ENCODE measurements at regions not wholly inside any gene's neighbourhood (a gene's known extent, or its start where the extent isn't known, plus 50 kb on each side); places are given as distances from the start of the nearest gene placed in this dataset.

DNA sequence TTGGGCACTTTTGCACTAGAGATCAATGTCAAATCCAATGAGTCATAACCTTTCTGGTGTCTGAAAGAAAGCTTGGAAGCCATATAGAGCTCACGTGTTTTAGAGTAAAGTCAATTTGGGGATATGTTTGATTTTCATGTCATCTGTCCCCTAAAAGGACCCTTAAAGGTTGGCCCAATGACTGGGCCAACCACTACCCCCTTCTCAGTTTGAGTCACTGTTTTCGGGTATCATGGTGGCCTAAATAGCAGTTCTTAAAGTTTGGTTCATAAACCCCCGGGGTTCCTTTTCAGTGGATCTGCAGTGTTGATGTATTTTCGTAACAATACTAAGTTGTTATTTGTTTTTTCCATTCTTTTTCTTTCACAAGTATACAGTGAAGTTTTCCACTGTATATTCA is 327.6 kb downstream of the PRL start:
- BruUV-seq (replicated peaks), result no TSS peak
- Histone ChIP-seq H3K27me3 (ENCODE audit: control insufficient read depth, insufficient read depth, low read length) (no peaks in the 10 kb centered on the region), H2BK15ac (ENCODE audit: low read depth, low read length) (no peak overlapping the region), H4K8ac (ENCODE audit: low read depth in 2 of 2, low read length in 2 of 2) (no peak overlapping the region), H4K91ac (ENCODE audit: insufficient read depth, low read depth, low read length) (no peak overlapping the region), H3K4me3 (ENCODE audit: insufficient read depth, low read depth, low read length) (no peak overlapping the region), H2BK120ac (ENCODE audit: low read depth, low read length) (no peak overlapping the region), H2AFZ (replicated peaks; ENCODE audit: low read length, poor library complexity) (no peak overlapping the region), H3K9me3 (ENCODE audit: control insufficient read depth, insufficient read depth, low read length) (no peaks in the 10 kb centered on the region; the same call in 1 of the 2 replicates), H2BK5ac (ENCODE audit: low read depth, low read length, poor library complexity, severe bottlenecking) (no peak overlapping the region), H2AK5ac (ENCODE audit: low read depth, low read length) (no peak overlapping the region), H3K4ac (ENCODE audit: low read depth, low read length) (no peak overlapping the region), H3K4me1 (ENCODE audit: control insufficient read depth, insufficient read depth, low read length) (no peaks in the 10 kb centered on the region), H3K4me2 (ENCODE audit: low read depth, low read length) (no peak overlapping the region), H3K9me1 (ENCODE audit: insufficient read depth, low read length) (no peaks in the 10 kb centered on the region), H4K20me1 (ENCODE audit: insufficient read depth, low read length) (no peaks in the 10 kb centered on the region), H2BK20ac (ENCODE audit: low read depth, low read length) (no peak overlapping the region), H3K9ac (ENCODE audit: low read depth, low read length) (no peak overlapping the region), H3K23ac (ENCODE audit: low read depth, low read length) (no peak overlapping the region), H3K14ac (replicated peaks; ENCODE audit: low read depth, low read length) (no peak overlapping the region), H4K5ac (ENCODE audit: low read depth, low read length) (no peak overlapping the region), H3K36me3 (ENCODE audit: control insufficient read depth, insufficient read depth, low read length) (no peaks in the 10 kb centered on the region), H3K27ac (ENCODE audit: insufficient read depth, low read length) (no peak overlapping the region), H3K56ac (ENCODE audit: extremely low read depth, insufficient read depth, low read length) (no peak overlapping the region), H3K18ac (ENCODE audit: low read depth, low read length) (no peak overlapping the region), H2AK9ac (replicated peaks; ENCODE audit: low read depth, low read length, poor library complexity) (no peak overlapping the region), H3K79me1 (ENCODE audit: low read depth in 1 of 2, low read length in 2 of 2) (no peaks in the 10 kb centered on the region)
- no peak for ATAC-seq (ENCODE audit: low read depth)
- TF ChIP-seq SMC3 (IDR thresholded peaks at IDR 0.05; ENCODE audit: low read depth, low read length) (no peak), BHLHE40 (IDR thresholded peaks at IDR 0.05; ENCODE audit: low read depth, low read length) (no peak), RFX5 (IDR thresholded peaks at IDR 0.05; ENCODE audit: low read depth, low read length) (no peak), NFE2L2 (IDR thresholded peaks at IDR 0.05; ENCODE audit: low read depth, low read length) (no peak), MXI1 (IDR thresholded peaks at IDR 0.05; ENCODE audit: borderline replicate concordance, low read depth, low read length) (no peak), FOS (IDR thresholded peaks at IDR 0.05; ENCODE audit: low read depth, low read length) (no peak), MAFK (IDR thresholded peaks at IDR 0.05; ENCODE audit: low read depth, low read length) (no peak)
- TF ChIP-seq, protein P1, sequence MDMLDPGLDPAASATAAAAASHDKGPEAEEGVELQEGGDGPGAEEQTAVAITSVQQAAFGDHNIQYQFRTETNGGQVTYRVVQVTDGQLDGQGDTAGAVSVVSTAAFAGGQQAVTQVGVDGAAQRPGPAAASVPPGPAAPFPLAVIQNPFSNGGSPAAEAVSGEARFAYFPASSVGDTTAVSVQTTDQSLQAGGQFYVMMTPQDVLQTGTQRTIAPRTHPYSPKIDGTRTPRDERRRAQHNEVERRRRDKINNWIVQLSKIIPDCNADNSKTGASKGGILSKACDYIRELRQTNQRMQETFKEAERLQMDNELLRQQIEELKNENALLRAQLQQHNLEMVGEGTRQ (IDR thresholded peaks at IDR 0.05; ENCODE audit: low read depth, low read length), result no peak
- TF ChIP-seq, protein P2, sequence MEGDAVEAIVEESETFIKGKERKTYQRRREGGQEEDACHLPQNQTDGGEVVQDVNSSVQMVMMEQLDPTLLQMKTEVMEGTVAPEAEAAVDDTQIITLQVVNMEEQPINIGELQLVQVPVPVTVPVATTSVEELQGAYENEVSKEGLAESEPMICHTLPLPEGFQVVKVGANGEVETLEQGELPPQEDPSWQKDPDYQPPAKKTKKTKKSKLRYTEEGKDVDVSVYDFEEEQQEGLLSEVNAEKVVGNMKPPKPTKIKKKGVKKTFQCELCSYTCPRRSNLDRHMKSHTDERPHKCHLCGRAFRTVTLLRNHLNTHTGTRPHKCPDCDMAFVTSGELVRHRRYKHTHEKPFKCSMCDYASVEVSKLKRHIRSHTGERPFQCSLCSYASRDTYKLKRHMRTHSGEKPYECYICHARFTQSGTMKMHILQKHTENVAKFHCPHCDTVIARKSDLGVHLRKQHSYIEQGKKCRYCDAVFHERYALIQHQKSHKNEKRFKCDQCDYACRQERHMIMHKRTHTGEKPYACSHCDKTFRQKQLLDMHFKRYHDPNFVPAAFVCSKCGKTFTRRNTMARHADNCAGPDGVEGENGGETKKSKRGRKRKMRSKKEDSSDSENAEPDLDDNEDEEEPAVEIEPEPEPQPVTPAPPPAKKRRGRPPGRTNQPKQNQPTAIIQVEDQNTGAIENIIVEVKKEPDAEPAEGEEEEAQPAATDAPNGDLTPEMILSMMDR (conservative IDR thresholded peaks at IDR 0.05; ENCODE audit: low read depth, low read length), result no peak
- no CpG with 5 or more reads among the region's 4 CpGs for WGBS, 2 experiments (ENCODE audit: extremely low coverage in 2 of 2, insufficient read length in 1 of 2)
- dilution Hi-C loops (cut with HindIII; ENCODE audit: low sequenced_read_pairs, unreplicated experiment), result no loop called here
- ChIA-PET POLR2A (ENCODE audit: unreplicated experiment) (no interaction called here), CTCF (interaction anchor here (0.7 kb wide), 1 partner anchor 1092 kb away, joined by 4 read pairs; no protein-coding TSS in a partner anchor)
- DNase-seq, result no peak
- intact Hi-C loops (cut with micrococcal nuclease), result no loop called here
- in situ Hi-C loops (cut with MboI; ENCODE audit: low sequenced_read_pairs), result no loop called here
